Ishikawa (cell line): ENCODE measurements at regions not wholly inside any gene's neighbourhood (a gene's known extent, or its start where the extent isn't known, plus 50 kb on each side); places are given as distances from the start of the nearest gene placed in this dataset.

Experiments
- CREB1 ChIP-seq: IDR thresholded peaks from 2 replicates; pipeline ENCODE4 v1.6.1; 2012; ENCODE audit warnings: low read depth
- TEAD4 ChIP-seq: IDR thresholded peaks from 2 replicates; pipeline ENCODE4 v1.6.1; 2012

GRCh38 chr15:92291900-92292299, 101.8 kb upstream of the ST8SIA2 start:
- no peak for TF ChIP-seq TEAD4
- no peak for TF ChIP-seq CREB1
